Subcutaneous abdominal adipose tissue (tissue), 5 donors: ENCODE measurements at regions not wholly inside any gene's neighbourhood (a gene's known extent, or its start where the extent isn't known, plus 50 kb on each side); places are given as distances from the start of the nearest gene placed in this dataset.

Source experiments
- H3K27ac ChIP-seq: one replicate; pipeline ENCODE4 v1.7.0; 2013; ENCODE audit warnings: low read depth, mild to moderate bottlenecking, inconsistent platforms, low read length, moderate library complexity
- H3K27me3 ChIP-seq, 5 donors: one replicate each; pipeline ENCODE4 v1.7.0; 2013; ENCODE audit warnings: low read length in 5 of 5, inconsistent platforms in 1 of 5; ENCODE audit not compliant: control insufficient read depth in 5 of 5, insufficient read depth in 4 of 5
- H3K36me3 ChIP-seq, 5 donors: one replicate each; pipeline ENCODE4 v1.7.0; 2013; ENCODE audit warnings: low read length in 5 of 5; ENCODE audit not compliant: control insufficient read depth in 5 of 5, insufficient read depth in 5 of 5
- H3K4me1 ChIP-seq, 5 donors: one replicate each; pipeline ENCODE4 v1.7.0; 2013; ENCODE audit warnings: low read length in 5 of 5, mild to moderate bottlenecking in 3 of 5, moderate library complexity in 1 of 5; ENCODE audit not compliant: control insufficient read depth in 5 of 5, insufficient read depth in 5 of 5
- H3K4me3 ChIP-seq, 5 donors: one replicate each; pipeline ENCODE4 v1.7.0; 2013; ENCODE audit warnings: low read length in 5 of 5, low read depth in 1 of 5
- H3K9ac ChIP-seq, 5 donors: one replicate each; pipeline ENCODE4 v1.7.0; 2013; ENCODE audit warnings: low read length in 5 of 5, mild to moderate bottlenecking in 4 of 5, moderate library complexity in 3 of 5
- H3K9me3 ChIP-seq, 5 donors: one replicate each; pipeline ENCODE4 v1.7.0; 2013; ENCODE audit warnings: low read length in 5 of 5; ENCODE audit not compliant: control insufficient read depth in 5 of 5
- donor health status: healthy.
- donor health status: healthy.
- donor health status: healthy.
- donor health status: healthy.
- donor health status: healthy.

DNA sequence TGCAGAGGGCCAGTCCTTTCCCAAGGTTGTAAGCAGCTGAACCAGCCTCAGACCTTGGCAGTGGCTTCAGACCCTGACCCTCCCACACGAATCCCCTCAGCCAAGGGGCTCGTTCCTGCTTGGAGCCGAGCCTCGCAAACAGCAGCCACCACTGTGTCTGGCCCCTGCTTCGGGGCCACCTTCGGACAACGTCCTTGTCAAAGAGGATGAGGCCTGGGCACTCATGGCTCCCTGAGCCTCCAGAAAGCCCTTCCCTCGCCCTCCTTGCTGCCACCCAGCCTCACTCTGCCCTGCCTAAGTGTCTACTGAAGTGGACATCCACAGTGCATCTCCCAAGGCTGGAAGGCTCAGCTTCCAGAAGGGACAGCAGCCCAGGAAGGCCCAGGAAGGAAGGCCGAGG is 161.7 kb downstream of the OLFM1 start:
- Histone ChIP-seq H3K9me3 (no peaks in the 10 kb centered on the region), H3K27me3 (peaks cover 23 to 70% (median 56%) of the 10 kb centered on the region in 5 donors), H3K9ac (no peak overlapping the region), H3K4me1 (peaks cover 0 to 5% (median 2%) of the 10 kb centered on the region in 5 donors), H3K4me3 (no peak overlapping the region), H3K27ac (no peak overlapping the region), H3K36me3 (no peaks in the 10 kb centered on the region)

DNA sequence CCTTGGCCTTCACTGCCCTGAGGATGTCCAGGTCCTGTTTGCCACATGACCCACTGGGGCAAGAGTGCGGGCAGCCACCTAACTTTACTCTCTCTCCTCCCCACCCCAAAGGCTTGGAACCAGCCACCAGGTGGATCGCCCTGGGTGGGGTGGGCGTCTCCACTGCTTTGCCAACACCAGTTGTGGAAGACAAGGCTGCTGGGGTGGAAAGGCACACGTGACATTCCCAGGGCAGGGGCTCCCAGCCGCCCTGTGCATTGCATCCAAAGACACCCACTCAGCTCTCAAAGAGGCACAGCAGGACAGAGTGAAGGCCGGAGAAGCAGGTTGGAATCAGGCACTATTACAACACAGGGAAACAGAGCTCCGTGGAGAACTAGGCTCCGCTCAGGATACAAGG is 162.2 kb downstream of the OLFM1 start:
- Histone ChIP-seq H3K27me3 (peaks cover 21 to 70% (median 53%) of the 10 kb centered on the region in 5 donors), H3K4me1 (peaks cover 0 to 3% (median 2%) of the 10 kb centered on the region in 5 donors), H3K4me3 (no peak overlapping the region), H3K9ac (no peak overlapping the region), H3K36me3 (no peaks in the 10 kb centered on the region), H3K9me3 (no peaks in the 10 kb centered on the region), H3K27ac (no peak overlapping the region)

DNA sequence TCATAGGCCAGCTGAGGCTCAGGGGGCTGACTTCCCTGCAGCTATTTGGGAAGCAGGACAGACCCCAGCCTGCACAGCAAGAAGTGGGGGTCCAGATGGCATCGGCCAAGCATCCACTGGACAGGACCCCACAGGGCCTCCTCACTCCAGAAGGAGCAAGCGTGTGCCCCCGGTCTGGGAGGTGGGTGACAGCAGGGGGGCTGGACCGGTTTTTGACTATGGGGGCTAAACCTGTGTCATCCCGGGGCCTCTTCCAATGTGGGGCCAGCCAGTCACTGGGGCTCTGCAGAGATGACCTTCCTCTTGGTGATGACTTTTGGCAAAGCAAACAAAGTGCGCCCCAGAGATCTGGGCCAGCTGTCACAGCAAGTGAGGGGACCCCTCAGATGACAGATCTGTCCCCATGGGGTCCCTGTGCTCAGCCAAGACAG is 163.9 kb downstream of the OLFM1 start:
- Histone ChIP-seq H3K27me3 (peaks cover 14 to 65% (median 49%) of the 10 kb centered on the region in 5 donors), H3K36me3 (no peaks in the 10 kb centered on the region), H3K4me3 (no peak overlapping the region), H3K4me1 (peaks cover 0 to 3% (median 0%) of the 10 kb centered on the region in 5 donors), H3K9ac (no peak overlapping the region), H3K9me3 (no peaks in the 10 kb centered on the region), H3K27ac (no peak overlapping the region)

DNA sequence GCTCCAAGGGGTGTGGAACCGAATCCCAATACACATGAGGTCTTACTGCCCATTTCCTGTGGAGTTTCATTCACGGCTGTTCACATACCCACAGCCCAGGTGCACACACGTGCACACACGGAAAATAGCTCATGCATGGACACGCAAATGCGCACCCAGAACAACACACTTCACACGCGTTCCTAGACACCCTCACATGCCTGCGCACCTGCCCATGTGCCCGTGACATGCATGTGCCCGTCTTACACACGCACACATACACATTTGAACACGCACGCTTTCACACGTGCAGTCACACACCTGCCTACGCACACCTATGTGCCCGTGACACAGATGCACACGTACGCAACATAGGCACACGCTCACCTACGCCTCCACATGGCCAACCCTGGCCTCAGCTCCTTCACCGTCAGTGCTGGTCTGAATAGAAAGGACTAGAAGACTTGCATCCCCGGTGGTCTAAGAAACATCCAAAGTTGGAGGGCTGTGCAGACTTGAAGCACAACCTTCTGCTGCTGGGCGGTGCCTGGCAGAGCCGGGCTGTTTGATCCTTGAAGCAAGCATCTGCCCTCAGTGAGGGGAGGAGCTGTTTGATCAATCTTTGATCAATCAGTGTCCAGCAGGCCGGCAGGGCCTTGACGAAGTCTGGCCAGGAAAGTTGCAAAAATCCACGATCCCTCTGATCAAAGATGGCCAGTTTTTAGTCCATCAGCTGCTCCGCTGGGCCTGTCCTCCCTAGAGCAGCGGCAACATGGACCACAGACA is 164.7 kb downstream of the OLFM1 start:
- Histone ChIP-seq H3K9me3 (no peaks in the 10 kb centered on the region), H3K4me3 (no peak overlapping the region), H3K36me3 (no peaks in the 10 kb centered on the region), H3K27me3 (peaks cover 18 to 57% (median 48%) of the 10 kb centered on the region in 5 donors), H3K9ac (no peak overlapping the region), H3K27ac (no peak overlapping the region), H3K4me1 (peaks cover 0 to 2% (median 0%) of the 10 kb centered on the region in 5 donors)

DNA sequence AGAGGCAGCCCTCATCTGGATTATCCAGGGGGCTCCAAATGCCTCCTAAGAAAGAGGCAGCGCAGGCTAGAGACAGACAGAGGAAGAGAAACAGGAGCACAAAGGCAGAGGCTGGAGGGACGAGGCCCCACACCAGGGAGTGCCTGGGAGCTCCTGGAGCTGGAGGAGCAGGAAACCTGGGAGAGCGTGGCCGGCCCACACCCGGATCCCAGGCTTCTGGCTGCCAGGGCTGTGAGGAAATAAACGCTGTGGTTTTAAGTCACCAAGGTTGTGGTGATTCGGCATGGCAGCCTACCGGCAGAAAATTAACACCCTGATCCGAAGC is 165.5 kb downstream of the OLFM1 start:
- peaks cover 0 to 8% (median 2%) of the 10 kb centered on the region in 5 donors for H3K4me1 ChIP-seq
- H3K9me3 ChIP-seq = no peaks in the 10 kb centered on the region
- peak overlapping the region in 1 of 5 donors; percentile 6 for H3K9ac ChIP-seq
- no peak overlapping the region for H3K4me3 ChIP-seq
- H3K27me3 ChIP-seq = peaks cover 18 to 51% (median 42%) of the 10 kb centered on the region in 5 donors
- no peaks in the 10 kb centered on the region for H3K36me3 ChIP-seq
- H3K27ac ChIP-seq = no peak overlapping the region

DNA sequence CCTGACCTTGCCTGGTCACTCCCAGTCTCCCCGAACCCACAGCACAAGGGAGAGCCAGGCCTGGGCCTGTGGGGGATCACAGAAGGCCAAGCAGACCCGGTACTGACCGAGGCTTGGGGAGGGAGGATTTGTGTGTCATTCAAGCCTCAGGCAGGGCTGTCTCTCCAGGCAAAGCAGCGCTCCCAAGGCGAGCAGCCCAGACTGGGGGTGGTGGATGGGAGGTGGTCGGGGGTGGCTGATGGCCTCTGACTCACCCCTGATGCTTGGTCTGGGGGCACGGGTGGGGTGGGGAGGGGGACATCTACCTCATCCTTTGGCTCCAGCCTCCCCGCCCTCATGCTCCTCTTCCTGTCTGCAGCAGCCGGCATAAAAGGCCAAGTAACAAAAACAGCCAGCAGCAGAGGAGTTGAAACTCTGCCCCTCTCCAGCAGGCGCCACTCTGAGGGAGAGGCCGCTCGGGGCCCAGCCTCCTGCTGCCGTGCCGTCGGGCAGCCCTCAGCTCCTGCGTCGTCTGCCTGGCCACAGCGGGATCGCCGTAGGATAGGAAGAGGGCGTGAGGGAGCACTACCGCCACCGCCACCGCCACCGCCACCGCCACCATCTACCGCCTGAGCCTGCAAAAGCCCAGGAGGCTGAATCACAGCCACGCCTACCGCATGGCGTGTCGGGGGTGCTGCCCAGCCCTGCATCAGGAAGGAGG is 166.0 kb downstream of the OLFM1 start:
- no peak overlapping the region for H3K27ac ChIP-seq
- H3K36me3 ChIP-seq = no peaks in the 10 kb centered on the region
- H3K9ac ChIP-seq = peak overlapping the region in 1 of 5 donors; percentile 6
- peaks cover 18 to 50% (median 40%) of the 10 kb centered on the region in 5 donors for H3K27me3 ChIP-seq
- H3K9me3 ChIP-seq = no peaks in the 10 kb centered on the region
- H3K4me3 ChIP-seq = no peak overlapping the region
- peaks cover 0 to 8% (median 2%) of the 10 kb centered on the region in 5 donors for H3K4me1 ChIP-seq

DNA sequence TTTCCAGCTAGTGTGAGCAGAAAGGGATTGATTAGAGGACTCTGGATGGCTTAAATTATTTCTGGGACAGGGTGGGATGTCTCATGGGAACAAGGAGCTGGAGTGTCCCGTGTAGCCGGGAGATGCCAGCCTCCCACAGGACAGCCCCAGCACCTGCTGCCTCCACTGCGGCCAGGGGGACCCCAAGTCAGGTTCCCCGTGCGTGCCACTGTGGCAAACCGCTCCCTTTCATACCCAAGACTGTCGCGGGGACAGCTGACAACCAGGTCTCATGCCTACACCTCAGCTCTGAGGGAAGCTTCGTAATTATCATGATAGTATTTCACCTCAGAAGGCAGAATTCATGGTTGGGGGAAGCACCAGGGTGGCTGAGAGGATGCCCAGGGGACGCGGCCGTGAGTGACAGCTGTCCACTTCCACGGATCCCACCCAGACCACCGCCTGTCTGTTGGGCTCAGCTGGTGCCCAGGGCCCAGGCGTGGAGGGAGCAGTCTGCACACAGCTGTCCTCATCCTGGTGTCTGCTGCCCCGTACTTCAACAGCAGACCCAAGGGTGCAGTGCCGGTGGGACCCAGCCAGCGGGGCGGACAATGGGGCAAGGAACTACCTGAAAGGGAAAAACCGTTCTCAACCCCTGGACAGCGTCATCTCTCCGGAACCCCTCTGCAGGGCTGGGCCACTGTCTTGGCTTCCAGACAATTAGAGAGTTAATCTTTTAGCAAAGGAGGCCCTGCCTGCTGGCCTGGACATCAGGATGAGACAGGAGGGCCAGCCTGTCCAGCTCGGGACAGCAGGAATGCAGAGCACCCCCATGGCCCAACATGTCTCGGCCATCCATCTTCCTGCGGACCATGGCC is 166.9 kb downstream of the OLFM1 start:
- Histone ChIP-seq H3K4me1 (peaks cover 0 to 8% (median 2%) of the 10 kb centered on the region in 5 donors), H3K36me3 (no peaks in the 10 kb centered on the region), H3K27me3 (peaks cover 18 to 42% (median 39%) of the 10 kb centered on the region in 5 donors), H3K27ac (no peak overlapping the region), H3K9me3 (no peaks in the 10 kb centered on the region), H3K9ac (no peak overlapping the region), H3K4me3 (no peak overlapping the region)

DNA sequence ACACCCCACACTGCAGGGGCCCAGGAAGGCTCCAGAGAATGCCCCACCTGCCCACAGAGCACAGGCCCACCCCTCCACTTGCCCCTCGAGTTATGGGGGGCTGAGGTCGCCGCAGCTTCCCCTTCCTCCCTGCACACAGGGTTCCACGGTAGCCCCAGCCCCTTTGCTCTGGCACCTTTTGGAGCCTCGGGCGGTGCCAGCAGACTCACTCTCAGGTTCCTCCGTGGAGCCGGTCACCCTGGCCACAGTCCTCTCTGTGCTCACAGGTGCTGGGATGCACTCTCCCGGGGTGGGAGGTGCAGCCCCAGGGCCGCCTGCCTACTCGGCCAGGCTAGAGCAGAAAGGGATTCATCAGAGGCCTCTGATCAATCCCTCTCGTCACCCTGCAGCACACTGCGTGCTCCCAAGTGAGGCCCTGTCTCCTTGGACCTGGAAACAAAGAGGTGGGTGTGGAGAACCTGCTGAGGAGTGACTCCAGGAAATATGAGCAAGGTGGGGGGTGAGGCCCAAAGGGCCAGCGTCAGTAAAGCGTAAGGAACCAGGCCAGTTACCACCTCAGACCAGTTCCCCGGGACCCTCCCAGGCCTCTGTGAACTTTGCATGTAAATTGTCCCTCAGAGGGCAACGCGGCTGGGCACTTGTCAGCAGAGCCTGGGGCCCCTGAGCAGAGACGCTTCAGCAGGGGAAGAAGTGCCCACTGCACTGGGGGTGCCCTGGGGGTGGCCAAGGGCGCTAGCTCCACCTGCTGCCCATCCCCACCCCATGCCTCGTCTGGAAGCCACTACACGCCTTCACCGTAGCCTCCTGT is 167.8 kb downstream of the OLFM1 start:
- peaks cover 0 to 8% (median 2%) of the 10 kb centered on the region in 5 donors for H3K4me1 ChIP-seq
- no peak overlapping the region for H3K27ac ChIP-seq
- H3K4me3 ChIP-seq = no peak overlapping the region
- H3K27me3 ChIP-seq = peaks cover 18 to 42% (median 37%) of the 10 kb centered on the region in 5 donors
- no peaks in the 10 kb centered on the region for H3K9me3 ChIP-seq
- H3K9ac ChIP-seq = no peak overlapping the region
- H3K36me3 ChIP-seq = no peaks in the 10 kb centered on the region

DNA sequence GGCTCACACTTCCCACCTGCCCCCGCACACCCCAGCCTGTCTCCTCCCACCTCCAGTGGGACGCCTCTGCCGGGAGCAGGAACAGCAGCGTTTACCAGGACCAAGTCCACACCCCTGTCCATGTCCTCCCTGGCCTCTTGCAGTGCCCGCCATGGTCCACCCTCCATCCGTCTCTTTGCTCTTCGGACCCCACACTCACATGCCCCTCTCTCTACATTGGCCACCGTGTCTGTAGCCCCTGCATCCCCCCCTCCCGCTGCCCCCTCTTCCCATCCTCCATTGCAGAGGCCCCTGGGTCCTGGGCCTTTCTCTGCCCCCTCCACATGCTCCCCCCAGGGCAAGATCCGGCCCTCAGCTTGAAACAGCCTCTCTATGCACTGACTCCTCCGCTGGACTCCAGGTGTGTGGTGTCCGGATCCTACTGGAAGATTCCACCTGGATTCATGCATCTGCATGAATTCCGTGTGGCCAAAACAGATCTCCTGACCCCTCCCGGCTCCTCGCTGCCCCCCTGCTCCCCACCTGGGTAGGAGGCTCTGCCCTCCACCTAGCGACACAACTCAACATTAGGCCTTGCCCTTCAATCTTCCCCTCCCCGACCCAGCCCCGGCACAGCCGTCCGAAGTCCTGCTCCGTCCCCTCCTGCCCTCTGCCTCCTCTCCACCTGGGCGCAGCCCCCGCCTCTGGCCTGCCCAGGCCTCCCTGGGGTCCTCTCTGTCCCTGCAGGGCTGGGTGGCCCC is 168.5 kb downstream of the OLFM1 start:
- H3K4me1 ChIP-seq = peaks cover 0 to 8% (median 3%) of the 10 kb centered on the region in 5 donors
- H3K9me3 ChIP-seq = no peaks in the 10 kb centered on the region
- no peak overlapping the region for H3K4me3 ChIP-seq
- H3K27ac ChIP-seq = no peak overlapping the region
- H3K9ac ChIP-seq = no peak overlapping the region
- H3K36me3 ChIP-seq = no peaks in the 10 kb centered on the region
- H3K27me3 ChIP-seq = peaks cover 18 to 43% (median 39%) of the 10 kb centered on the region in 5 donors
